ENCODE measurements at regions not wholly inside any gene's neighbourhood (a gene's known extent, or its start where the extent isn't known, plus 50 kb on each side); places are given as distances from the start of the nearest gene placed in this dataset.

DNA sequence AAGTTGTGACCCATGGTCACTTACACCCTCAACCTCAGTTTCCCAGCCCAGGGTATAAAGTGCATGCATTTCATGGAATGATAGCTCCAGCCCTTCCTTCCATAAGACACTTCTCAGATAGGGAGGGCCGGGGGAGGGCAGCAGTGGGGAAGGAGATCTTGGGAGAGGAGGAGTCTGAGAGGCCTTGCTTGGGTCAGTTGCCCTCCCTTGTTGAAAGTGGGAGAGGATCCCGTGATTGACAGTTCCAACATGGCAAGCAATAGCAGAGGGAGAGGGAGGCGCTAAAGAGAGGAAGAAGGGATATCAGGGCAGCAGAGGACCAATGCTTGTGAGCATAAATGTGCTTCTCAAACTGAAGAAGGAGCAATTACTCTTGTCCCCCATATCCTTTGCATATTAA lies 244.4 kb downstream of the CHRM3 start:
- no peak for TF ChIP-seq CTCF (IDR thresholded peaks at IDR 0.05)
- TF ChIP-seq EP300 (IDR thresholded peaks at IDR 0.05): no peak

Measured in stomach (tissue), 4 donors.